ENCODE measurements at regions not wholly inside any gene's neighbourhood (a gene's known extent, or its start where the extent isn't known, plus 50 kb on each side); places are given as distances from the start of the nearest gene placed in this dataset.

DNA sequence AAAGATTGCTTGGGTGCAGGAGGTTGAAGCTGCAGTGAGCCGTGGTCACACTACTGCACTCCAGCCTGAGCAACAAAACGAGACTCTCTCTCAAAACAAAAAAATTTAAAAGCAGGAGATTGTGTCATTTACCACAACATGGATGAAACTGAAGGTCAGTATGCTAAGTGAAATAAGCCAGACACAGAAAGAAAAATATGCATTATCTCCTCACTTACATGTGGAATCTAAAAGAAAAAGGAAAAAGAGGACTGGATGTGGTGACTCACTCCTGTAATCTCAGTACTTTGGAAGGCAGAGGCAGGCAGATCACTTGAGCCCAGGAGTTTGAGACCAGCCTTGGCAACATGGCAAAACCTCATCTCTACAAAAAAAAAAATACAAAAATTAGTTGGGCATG, 146.8 kb upstream of the DAPK1 start:
- H3K9me3 ChIP-seq (ENCODE audit: control insufficient read depth, insufficient read depth, low read length): no peaks in the 10 kb centered on the region

DNA sequence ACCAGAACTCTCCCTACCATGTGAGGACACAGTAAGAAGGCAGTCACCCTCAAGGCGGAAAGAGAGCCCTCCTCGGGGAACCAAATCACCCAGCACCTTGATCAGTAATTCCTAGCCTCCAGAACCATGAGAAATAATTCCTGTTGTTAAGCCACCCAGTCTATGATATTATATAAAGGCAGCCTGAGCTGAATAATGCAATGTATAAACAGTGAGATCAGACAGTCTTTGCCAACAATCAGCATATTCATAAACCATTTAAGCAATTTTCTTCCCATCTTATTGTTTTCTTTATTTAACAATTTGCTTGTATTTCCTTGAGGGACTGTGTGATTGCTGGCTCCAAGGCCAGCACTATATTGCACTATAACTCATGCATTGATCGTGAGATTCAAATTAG, 144.4 kb upstream of the DAPK1 start:
- Histone ChIP-seq H3K27me3 (ENCODE audit: control insufficient read depth, low read length) (no peaks in the 10 kb centered on the region), H3K27ac (ENCODE audit: low read depth, low read length) (no peak overlapping the region)

More for the DNA sequence above, 146.8 kb upstream of the DAPK1 start:
- Histone ChIP-seq H4K20me1 (ENCODE audit: control insufficient read depth, insufficient read depth, low read depth, low read length) (no peaks in the 10 kb centered on the region), H3K4me2 (ENCODE audit: low read length) (no peak overlapping the region), H3K27ac (ENCODE audit: low read depth, low read length) (no peak overlapping the region), H3F3A (ENCODE audit: control insufficient read depth, insufficient read depth) (no peaks in the 10 kb centered on the region), H3K9me2 (replicated peaks; ENCODE audit: control insufficient read depth, low read length) (no peaks in the 10 kb centered on the region), H3K4me1 (ENCODE audit: control insufficient read depth, low read length) (no peaks in the 10 kb centered on the region), H3K36me3 (ENCODE audit: control insufficient read depth, low read length) (no peaks in the 10 kb centered on the region), H3K79me2 (ENCODE audit: control insufficient read depth, low read length) (no peaks in the 10 kb centered on the region), H3K27me3 (ENCODE audit: control insufficient read depth, low read length) (no peaks in the 10 kb centered on the region), H3K4me3 (ENCODE audit: low read length) (no peak overlapping the region)
- TF ChIP-seq, protein P1, sequence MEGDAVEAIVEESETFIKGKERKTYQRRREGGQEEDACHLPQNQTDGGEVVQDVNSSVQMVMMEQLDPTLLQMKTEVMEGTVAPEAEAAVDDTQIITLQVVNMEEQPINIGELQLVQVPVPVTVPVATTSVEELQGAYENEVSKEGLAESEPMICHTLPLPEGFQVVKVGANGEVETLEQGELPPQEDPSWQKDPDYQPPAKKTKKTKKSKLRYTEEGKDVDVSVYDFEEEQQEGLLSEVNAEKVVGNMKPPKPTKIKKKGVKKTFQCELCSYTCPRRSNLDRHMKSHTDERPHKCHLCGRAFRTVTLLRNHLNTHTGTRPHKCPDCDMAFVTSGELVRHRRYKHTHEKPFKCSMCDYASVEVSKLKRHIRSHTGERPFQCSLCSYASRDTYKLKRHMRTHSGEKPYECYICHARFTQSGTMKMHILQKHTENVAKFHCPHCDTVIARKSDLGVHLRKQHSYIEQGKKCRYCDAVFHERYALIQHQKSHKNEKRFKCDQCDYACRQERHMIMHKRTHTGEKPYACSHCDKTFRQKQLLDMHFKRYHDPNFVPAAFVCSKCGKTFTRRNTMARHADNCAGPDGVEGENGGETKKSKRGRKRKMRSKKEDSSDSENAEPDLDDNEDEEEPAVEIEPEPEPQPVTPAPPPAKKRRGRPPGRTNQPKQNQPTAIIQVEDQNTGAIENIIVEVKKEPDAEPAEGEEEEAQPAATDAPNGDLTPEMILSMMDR (IDR thresholded peaks at IDR 0.05; ENCODE audit: low read depth, low read length, poor library complexity, severe bottlenecking): no peak
- TF ChIP-seq EZH2phosphoT487 (IDR thresholded peaks at IDR 0.05; ENCODE audit: borderline replicate concordance, low read length): no peak

DNA sequence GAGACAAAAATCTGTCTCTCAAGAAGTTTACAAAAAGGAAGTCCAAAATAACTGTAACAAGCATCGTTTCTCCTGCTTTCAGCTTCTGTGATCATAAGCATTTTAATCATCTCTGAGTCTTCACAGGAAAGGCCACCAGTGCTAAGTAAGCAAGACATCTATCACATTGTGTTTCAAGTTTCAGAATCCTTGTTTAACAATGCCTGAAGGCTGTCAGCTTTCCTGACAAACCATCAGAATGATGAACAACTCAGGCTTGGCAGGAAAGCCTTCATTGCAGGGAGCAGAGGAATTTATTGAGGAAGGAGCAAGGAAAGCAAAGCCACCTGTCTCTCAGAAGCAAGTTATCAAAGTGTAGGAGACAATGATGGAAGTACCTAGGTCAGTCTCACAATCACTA, 143.5 kb upstream of the DAPK1 start:
- no peak overlapping the region for H3K4me3 ChIP-seq (ENCODE audit: low read length)
- H3K4me2 ChIP-seq (ENCODE audit: low read length): no peak overlapping the region
- H3K9me2 ChIP-seq (replicated peaks; ENCODE audit: control insufficient read depth, low read length): no peaks in the 10 kb centered on the region
- no peaks in the 10 kb centered on the region for H3F3A ChIP-seq (ENCODE audit: control insufficient read depth, insufficient read depth)
- H4K20me1 ChIP-seq (ENCODE audit: control insufficient read depth, insufficient read depth, low read depth, low read length): no peaks in the 10 kb centered on the region
- H3K27ac ChIP-seq (ENCODE audit: low read depth, low read length): no peak overlapping the region
- no peaks in the 10 kb centered on the region for H3K4me1 ChIP-seq (ENCODE audit: control insufficient read depth, low read length)
- no peaks in the 10 kb centered on the region for H3K9me3 ChIP-seq (ENCODE audit: control insufficient read depth, insufficient read depth, low read length)
- no peaks in the 10 kb centered on the region for H3K79me2 ChIP-seq (ENCODE audit: control insufficient read depth, low read length)
- no peaks in the 10 kb centered on the region for H3K36me3 ChIP-seq (ENCODE audit: control insufficient read depth, low read length)
- no peaks in the 10 kb centered on the region for H3K27me3 ChIP-seq (ENCODE audit: control insufficient read depth, low read length)
- TF ChIP-seq, protein P1 (IDR thresholded peaks at IDR 0.05; ENCODE audit: low read depth, low read length, poor library complexity, severe bottlenecking): no peak

More for the DNA sequence above, 144.4 kb upstream of the DAPK1 start:
- Histone ChIP-seq H3K9me3 (ENCODE audit: control insufficient read depth, insufficient read depth, low read length) (no peaks in the 10 kb centered on the region), H3K4me1 (ENCODE audit: control insufficient read depth, low read length) (no peaks in the 10 kb centered on the region), H4K20me1 (ENCODE audit: control insufficient read depth, insufficient read depth, low read depth, low read length) (no peaks in the 10 kb centered on the region), H3K4me3 (ENCODE audit: low read length) (no peak overlapping the region), H3K79me2 (ENCODE audit: control insufficient read depth, low read length) (no peaks in the 10 kb centered on the region), H3K36me3 (ENCODE audit: control insufficient read depth, low read length) (no peaks in the 10 kb centered on the region), H3K4me2 (ENCODE audit: low read length) (no peak overlapping the region), H3K9me2 (replicated peaks; ENCODE audit: control insufficient read depth, low read length) (no peaks in the 10 kb centered on the region), H3F3A (ENCODE audit: control insufficient read depth, insufficient read depth) (no peaks in the 10 kb centered on the region)
- no peak for TF ChIP-seq EZH2phosphoT487 (IDR thresholded peaks at IDR 0.05; ENCODE audit: borderline replicate concordance, low read length)

DNA sequence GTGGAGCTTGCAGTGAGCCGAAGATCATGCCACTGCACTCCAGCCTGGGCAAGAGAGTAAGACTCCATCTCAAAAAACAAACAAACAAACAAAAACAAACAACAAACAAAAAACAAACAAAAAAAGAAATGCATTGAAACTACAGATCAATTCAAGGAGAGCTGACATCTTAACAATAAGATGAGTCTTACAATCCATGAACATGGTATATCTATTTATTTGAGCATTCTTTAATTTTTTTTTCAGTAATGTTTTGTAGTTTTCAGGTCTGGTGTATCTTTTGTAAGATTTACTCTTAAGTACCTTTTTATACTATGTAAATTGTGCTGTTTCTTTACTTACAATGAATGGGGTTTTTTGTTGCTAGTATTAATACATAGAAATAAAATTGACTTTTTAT, 140.1 kb upstream of the DAPK1 start:
- H3F3A ChIP-seq (ENCODE audit: control insufficient read depth, insufficient read depth): no peaks in the 10 kb centered on the region

More for the DNA sequence above, 140.1 kb upstream of the DAPK1 start:
- H3K79me2 ChIP-seq (ENCODE audit: control insufficient read depth, low read length): no peaks in the 10 kb centered on the region
- no peaks in the 10 kb centered on the region for H3K27me3 ChIP-seq (ENCODE audit: control insufficient read depth, low read length)
- no peak overlapping the region for H3K4me3 ChIP-seq (ENCODE audit: low read length)
- no peaks in the 10 kb centered on the region for H3K36me3 ChIP-seq (ENCODE audit: control insufficient read depth, low read length)
- H4K20me1 ChIP-seq (ENCODE audit: control insufficient read depth, insufficient read depth, low read depth, low read length): no peaks in the 10 kb centered on the region
- H3K9me3 ChIP-seq (ENCODE audit: control insufficient read depth, insufficient read depth, low read length): no peaks in the 10 kb centered on the region
- H3K9me2 ChIP-seq (replicated peaks; ENCODE audit: control insufficient read depth, low read length): no peaks in the 10 kb centered on the region
- no peak for TF ChIP-seq EZH2phosphoT487 (IDR thresholded peaks at IDR 0.05; ENCODE audit: borderline replicate concordance, low read length)
- TF ChIP-seq, protein P1 (IDR thresholded peaks at IDR 0.05; ENCODE audit: low read depth, low read length, poor library complexity, severe bottlenecking): no peak
- no peaks in the 10 kb centered on the region for H3K4me1 ChIP-seq (ENCODE audit: control insufficient read depth, low read length)
- no peak overlapping the region for H3K27ac ChIP-seq (ENCODE audit: low read depth, low read length)
- no peak overlapping the region for H3K4me2 ChIP-seq (ENCODE audit: low read length)

All from DOHH2 (cell line).